Fibroblast of mammary gland (primary cell): ENCODE measurements at regions not wholly inside any gene's neighbourhood (a gene's known extent, or its start where the extent isn't known, plus 50 kb on each side); places are given as distances from the start of the nearest gene placed in this dataset.

Source experiments
- DNase-seq: peaks from one replicate; pipeline ENCODE4 v3.0.0-alpha.2; 2010; ENCODE audit warnings: low read depth
- H3K4me3 ChIP-seq: 2 replicates; pipeline ENCODE4 v1.5.1; 2011; ENCODE audit warnings: low read depth, mild to moderate bottlenecking, low read length, moderate library complexity; ENCODE audit not compliant: control insufficient read depth
- TF ChIP-seq, protein P1 (sequence below): conservative IDR thresholded peaks from 2 replicates; pipeline ENCODE4 v1.5.1; 2011; ENCODE audit warnings: low read depth, low read length, inconsistent platforms; ENCODE audit not compliant: control insufficient read depth, insufficient read depth

DNA sequence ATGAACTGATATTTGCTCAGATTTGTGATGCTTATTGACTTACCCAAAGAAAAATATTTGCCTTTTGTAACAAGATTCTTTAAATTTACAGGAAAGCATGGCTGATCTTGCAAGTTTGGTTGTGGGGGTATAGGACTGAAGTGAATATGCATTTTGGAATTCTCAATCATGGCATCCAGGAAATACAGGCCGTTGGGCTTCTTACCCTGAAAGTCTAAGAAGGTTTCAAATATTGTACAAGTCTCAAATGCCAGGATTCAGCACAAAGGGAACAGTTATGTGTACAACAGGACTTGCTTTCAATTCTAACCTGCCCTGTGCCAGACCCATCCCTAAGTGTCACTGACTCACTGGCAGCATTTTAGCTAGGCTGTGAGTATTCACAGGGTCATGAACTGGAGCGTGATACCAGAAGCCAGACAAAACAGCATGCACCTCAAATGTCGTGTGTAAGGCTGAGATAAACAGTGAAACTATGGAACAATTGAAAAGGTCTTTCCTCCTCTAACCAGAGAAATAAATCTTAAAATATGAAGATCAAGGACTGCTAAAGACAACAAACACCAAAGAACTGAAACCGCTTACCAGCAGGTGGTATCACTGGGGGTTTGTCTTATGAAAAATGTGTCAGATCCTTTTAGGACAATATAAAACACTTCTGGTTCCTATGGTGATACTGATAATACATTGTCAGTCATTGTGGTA is 168.6 kb upstream of the RGMB start:
- TF ChIP-seq, protein P1, sequence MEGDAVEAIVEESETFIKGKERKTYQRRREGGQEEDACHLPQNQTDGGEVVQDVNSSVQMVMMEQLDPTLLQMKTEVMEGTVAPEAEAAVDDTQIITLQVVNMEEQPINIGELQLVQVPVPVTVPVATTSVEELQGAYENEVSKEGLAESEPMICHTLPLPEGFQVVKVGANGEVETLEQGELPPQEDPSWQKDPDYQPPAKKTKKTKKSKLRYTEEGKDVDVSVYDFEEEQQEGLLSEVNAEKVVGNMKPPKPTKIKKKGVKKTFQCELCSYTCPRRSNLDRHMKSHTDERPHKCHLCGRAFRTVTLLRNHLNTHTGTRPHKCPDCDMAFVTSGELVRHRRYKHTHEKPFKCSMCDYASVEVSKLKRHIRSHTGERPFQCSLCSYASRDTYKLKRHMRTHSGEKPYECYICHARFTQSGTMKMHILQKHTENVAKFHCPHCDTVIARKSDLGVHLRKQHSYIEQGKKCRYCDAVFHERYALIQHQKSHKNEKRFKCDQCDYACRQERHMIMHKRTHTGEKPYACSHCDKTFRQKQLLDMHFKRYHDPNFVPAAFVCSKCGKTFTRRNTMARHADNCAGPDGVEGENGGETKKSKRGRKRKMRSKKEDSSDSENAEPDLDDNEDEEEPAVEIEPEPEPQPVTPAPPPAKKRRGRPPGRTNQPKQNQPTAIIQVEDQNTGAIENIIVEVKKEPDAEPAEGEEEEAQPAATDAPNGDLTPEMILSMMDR, result no peak
- DNase-seq, result no peak
- no peak overlapping the region for H3K4me3 ChIP-seq

DNA sequence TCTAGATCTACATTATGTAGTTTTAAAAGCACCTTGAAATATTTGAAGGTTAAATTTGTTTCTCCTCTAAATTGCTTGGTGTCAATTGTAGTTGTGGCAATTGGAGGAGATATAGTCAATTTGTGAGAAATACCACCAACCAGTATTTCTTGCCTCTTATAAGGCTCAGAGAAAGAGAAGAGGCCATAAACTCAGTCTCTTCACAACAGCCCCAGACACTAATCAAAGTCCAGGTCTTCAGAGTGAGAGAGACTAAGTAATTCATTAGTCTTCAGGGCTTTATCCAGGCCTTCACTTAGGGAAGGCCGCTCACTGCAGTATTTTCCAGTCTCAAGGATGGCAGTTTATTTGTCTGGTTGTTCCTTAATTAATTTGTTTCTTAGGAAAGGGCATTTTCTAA is 168.0 kb upstream of the RGMB start:
- DNase-seq, result no peak
- no peak overlapping the region for H3K4me3 ChIP-seq
- TF ChIP-seq, protein P1, result no peak

DNA sequence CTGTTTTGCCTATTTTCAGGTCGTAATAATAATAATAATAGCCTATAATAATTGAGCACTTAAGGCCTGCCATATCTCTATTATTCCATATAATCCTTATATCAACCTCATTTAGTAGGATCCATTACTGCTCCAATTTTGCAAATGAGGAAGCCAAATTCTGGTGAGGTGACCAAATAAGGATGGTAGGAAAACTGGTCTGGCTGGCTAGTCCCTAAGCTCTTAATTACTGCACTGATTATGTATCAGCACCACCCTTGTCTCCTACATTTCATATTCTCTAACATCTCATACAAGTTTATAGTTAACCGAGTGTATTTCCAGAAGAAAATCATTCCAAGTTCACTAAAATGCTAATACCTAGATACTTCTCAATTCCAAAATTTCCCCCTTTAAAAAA is 166.5 kb upstream of the RGMB start:
- DNase-seq, result no peak
- H3K4me3 ChIP-seq, result no peak overlapping the region
- TF ChIP-seq, protein P1, result no peak

DNA sequence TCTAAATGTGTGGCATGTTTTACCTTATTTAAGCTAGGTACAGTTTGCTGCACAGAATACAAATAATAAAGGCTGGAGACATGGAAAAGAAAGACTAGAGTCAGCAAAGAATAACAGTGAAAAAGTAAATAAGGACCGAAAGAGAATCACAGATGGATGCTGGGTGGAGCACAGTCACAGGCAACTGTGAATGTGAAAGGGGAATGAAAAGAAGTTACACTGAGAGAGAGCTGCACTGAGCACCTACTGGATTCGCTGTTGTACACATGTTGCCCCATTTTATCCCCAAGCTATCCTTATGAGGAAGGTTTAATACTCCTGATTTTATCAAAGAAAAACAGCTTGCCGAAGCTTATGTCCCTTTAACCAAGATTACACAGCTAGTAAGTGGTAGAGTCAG is 165.4 kb upstream of the RGMB start:
- no peak for DNase-seq
- TF ChIP-seq, protein P1, result no peak
- H3K4me3 ChIP-seq, result no peak overlapping the region

DNA sequence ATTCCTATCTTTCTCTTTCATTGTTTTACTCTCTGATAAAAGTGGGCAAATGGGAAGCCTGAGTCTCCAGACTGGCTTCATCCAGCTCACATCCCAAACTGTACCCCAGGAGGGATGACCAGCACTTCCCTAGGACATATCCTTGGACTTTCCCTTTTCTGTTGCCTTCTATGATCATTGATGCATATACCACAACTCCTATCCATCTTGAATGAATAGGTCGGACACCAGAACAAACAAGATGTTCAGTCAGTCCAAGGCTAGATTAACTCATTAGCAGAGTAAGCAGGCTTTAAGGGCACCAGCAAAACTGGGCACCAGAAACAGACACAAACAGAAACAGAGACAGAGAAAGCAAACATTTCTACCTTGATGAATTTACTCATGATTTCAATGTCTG is 159.1 kb upstream of the RGMB start:
- TF ChIP-seq, protein P1, result no peak
- H3K4me3 ChIP-seq, result no peak overlapping the region
- DNase-seq, result no peak

DNA sequence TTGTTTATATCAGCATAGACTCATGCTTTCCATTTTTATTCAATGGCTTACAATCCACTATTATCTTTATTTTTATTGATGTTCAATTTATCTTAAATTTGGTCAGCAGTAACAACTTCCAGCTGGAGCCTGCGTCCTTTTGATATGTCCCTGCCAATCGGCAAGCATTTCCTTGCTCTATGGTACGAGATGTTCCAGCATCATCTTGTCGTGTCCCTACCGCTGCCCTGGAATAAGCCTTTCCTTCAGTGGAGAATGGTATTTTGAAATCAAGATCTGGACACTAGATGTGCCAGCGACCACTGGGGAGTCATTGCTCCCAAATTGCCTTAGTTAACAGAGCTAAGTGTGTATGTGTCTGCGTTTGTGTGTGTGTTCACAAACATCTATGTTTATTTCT is 151.6 kb upstream of the RGMB start:
- no peak overlapping the region for H3K4me3 ChIP-seq
- TF ChIP-seq, protein P1, result no peak
- no peak for DNase-seq
